IMR-90 (cell line): ENCODE measurements at regions not wholly inside any gene's neighbourhood (a gene's known extent, or its start where the extent isn't known, plus 50 kb on each side); places are given as distances from the start of the nearest gene placed in this dataset.

Experiments
- ATAC-seq: fragments of 200-7000 bp; cut with Tn5 transposase; 2 replicates; pipeline ENCODE4 v1.9.1; 2020; ENCODE audit warnings: low read depth, mild to moderate bottlenecking, moderate library complexity
- BruUV-seq: library from RNA; stranded (reverse); fragments of 400-500 nt; replicated peaks from 2 replicates; lab custom pipeline; 2021; lab: Mats Ljungman, UMichigan
- CTCF ChIA-PET: fragments of 300-600 bp; formaldehyde crosslinking; extraction: SDS; loops from one replicate; lab custom pipeline; 2021; ENCODE audit warnings: antibody characterized with exemption; lab: Yijun Ruan, JAX
- POLR2A ChIA-PET: fragments of 300-600 bp; sonication (Branson Sonifier 250); formaldehyde crosslinking; loops from one replicate; lab custom pipeline; 2022; ENCODE audit warnings: antibody characterized with exemption; ENCODE audit not compliant: unreplicated experiment; lab: Charles Lee
- DNase-seq: peaks from one replicate; pipeline ENCODE4 v3.0.0; 2013
- H2AFZ ChIP-seq: replicated peaks from 2 replicates; pipeline ENCODE3; 2013; ENCODE audit warnings: low read length, mild to moderate bottlenecking; ENCODE audit not compliant: poor library complexity
- H2AK5ac ChIP-seq: 2 replicates; pipeline ENCODE4 v1.6.1; 2013; ENCODE audit warnings: low read depth, low read length, inconsistent platforms
- H2AK9ac ChIP-seq: replicated peaks from 2 replicates; pipeline ENCODE3; 2013; ENCODE audit warnings: mild to moderate bottlenecking, low read depth, low read length, moderate library complexity; ENCODE audit not compliant: poor library complexity
- H2BK120ac ChIP-seq: 2 replicates; pipeline ENCODE4 v1.6.1; 2013; ENCODE audit warnings: low read depth, low read length, inconsistent platforms
- H2BK15ac ChIP-seq: 3 replicates; pipeline ENCODE4 v1.6.1; 2013; ENCODE audit warnings: low read depth, low read length, inconsistent platforms
- H2BK20ac ChIP-seq: 2 replicates; pipeline ENCODE4 v1.6.1; 2013; ENCODE audit warnings: low read depth, mild to moderate bottlenecking, inconsistent platforms, low read length, moderate library complexity
- H2BK5ac ChIP-seq: 2 replicates; pipeline ENCODE4 v1.6.1; 2013; ENCODE audit warnings: mild to moderate bottlenecking, low read depth, low read length, inconsistent platforms; ENCODE audit not compliant: poor library complexity, severe bottlenecking
- H3K14ac ChIP-seq: replicated peaks from 2 replicates; pipeline ENCODE4 v1.6.1; 2013; ENCODE audit warnings: low read depth, low read length, inconsistent platforms
- H3K18ac ChIP-seq: 2 replicates; pipeline ENCODE4 v1.6.1; 2013; ENCODE audit warnings: low read depth, low read length, control low read depth
- H3K23ac ChIP-seq: 2 replicates; pipeline ENCODE4 v1.6.1; 2013; ENCODE audit warnings: low read depth, low read length, inconsistent platforms
- H3K27ac ChIP-seq: 2 replicates; pipeline ENCODE4 v1.5.1; 2013; ENCODE audit warnings: mild to moderate bottlenecking, control low read depth, low read length; ENCODE audit not compliant: insufficient read depth
- H3K27me3 ChIP-seq: 2 replicates; pipeline ENCODE4 v1.6.1; 2013; ENCODE audit warnings: low read length; ENCODE audit not compliant: control insufficient read depth, insufficient read depth
- H3K36me3 ChIP-seq: 2 replicates; pipeline ENCODE4 v1.6.1; 2013; ENCODE audit warnings: low read length, mixed read lengths; ENCODE audit not compliant: control insufficient read depth, insufficient read depth
- H3K4ac ChIP-seq: 2 replicates; pipeline ENCODE4 v1.6.1; 2013; ENCODE audit warnings: low read depth, low read length, inconsistent platforms
- H3K4me1 ChIP-seq: 2 replicates; pipeline ENCODE4 v1.6.1; 2013; ENCODE audit warnings: low read length, mixed read lengths; ENCODE audit not compliant: control insufficient read depth, insufficient read depth
- H3K4me2 ChIP-seq: 2 replicates; pipeline ENCODE4 v1.6.1; 2013; ENCODE audit warnings: low read depth, mild to moderate bottlenecking, control low read depth, low read length, moderate library complexity
- H3K4me3 ChIP-seq: 2 replicates; pipeline ENCODE4 v1.5.1; 2013; ENCODE audit warnings: low read depth, mild to moderate bottlenecking, control low read depth, low read length, moderate library complexity; ENCODE audit not compliant: insufficient read depth
- H3K56ac ChIP-seq: 2 replicates; pipeline ENCODE4 v1.6.1; 2013; ENCODE audit warnings: low read length, inconsistent platforms; ENCODE audit not compliant: insufficient read depth; ENCODE audit errors: extremely low read depth
- H3K79me1 ChIP-seq, 2 experiments: 2 replicates each; pipeline ENCODE4 v1.6.1; 2013; ENCODE audit warnings: low read length in 2 of 2, inconsistent platforms in 1 of 2, low read depth in 1 of 2
- H3K9ac ChIP-seq: 2 replicates; pipeline ENCODE4 v1.6.1; 2013; ENCODE audit warnings: low read depth, low read length, control low read depth
- H3K9me1 ChIP-seq: 2 replicates; pipeline ENCODE4 v1.6.1; 2013; ENCODE audit warnings: low read length, inconsistent platforms; ENCODE audit not compliant: insufficient read depth
- H3K9me3 ChIP-seq: 2 replicates; pipeline ENCODE4 v1.6.1; 2013; ENCODE audit warnings: low read length; ENCODE audit not compliant: control insufficient read depth, insufficient read depth
- H4K20me1 ChIP-seq: 2 replicates; pipeline ENCODE4 v1.6.1; 2013; ENCODE audit warnings: low read length, inconsistent platforms; ENCODE audit not compliant: insufficient read depth
- H4K5ac ChIP-seq: 2 replicates; pipeline ENCODE4 v1.6.1; 2013; ENCODE audit warnings: mild to moderate bottlenecking, low read depth, low read length, control low read depth
- H4K8ac ChIP-seq, 2 experiments: 2 replicates each; pipeline ENCODE4 v1.6.1; 2013; ENCODE audit warnings: low read depth in 2 of 2, low read length in 2 of 2, control low read depth in 1 of 2, inconsistent platforms in 1 of 2
- H4K91ac ChIP-seq: 2 replicates; pipeline ENCODE4 v1.6.1; 2013; ENCODE audit warnings: low read depth, low read length, inconsistent platforms; ENCODE audit not compliant: insufficient read depth
- CTCF ChIP-seq: conservative IDR thresholded peaks from 2 replicates; pipeline ENCODE4 v1.5.1; 2012; ENCODE audit warnings: mild to moderate bottlenecking, low read depth, low read length, improper control_type of control experiment
- ELK1 ChIP-seq: fragments of 150-350 bp; IDR thresholded peaks from 2 replicates; pipeline ENCODE4 v1.6.1; 2016; ENCODE audit warnings: low read depth, mild to moderate bottlenecking, low read length, moderate library complexity, borderline replicate concordance
- MAFK ChIP-seq: IDR thresholded peaks from 2 replicates; pipeline ENCODE4 v1.6.1; 2012; ENCODE audit warnings: low read depth, low read length, improper control_type of control experiment
- WGBS, 2 experiments: methylation state at CpG; one replicate each; pipeline versions ENCODE4 v1.1.5 to v1.1.7; 2013; ENCODE audit warnings: missing lambda C conversion rate in 2 of 2; ENCODE audit not compliant: insufficient read length in 1 of 2; ENCODE audit errors: extremely low coverage in 2 of 2; 5-methylcytosine and 5-hydroxymethylcytosine counted together
- dilution Hi-C: fragments of 300-500 bp; cut with HindIII; formaldehyde crosslinking; loops from one replicate; pipeline ENCODE4 v1.14.3; 2018; ENCODE audit warnings: low sequenced_read_pairs; ENCODE audit not compliant: unreplicated experiment
- in situ Hi-C: fragments of 300-500 bp; cut with MboI; formaldehyde crosslinking; loops from 3 replicates; pipeline ENCODE4 v1.14.3; 2019; ENCODE audit warnings: low sequenced_read_pairs, inconsistent platforms, mixed read lengths
- intact Hi-C: fragments of 100-400 bp; cut with micrococcal nuclease; formaldehyde crosslinking; loops from 2 replicates; pipeline ENCODE4 v1.10.0; 2022

GRCh38 chr18:1036926-1037325 is 132.3 kb downstream of the ADCYAP1 start:
- no peak overlapping the region for H2AK5ac ChIP-seq
- no peak overlapping the region for H3K9ac ChIP-seq
- no peak overlapping the region for H4K8ac ChIP-seq
- H2BK5ac ChIP-seq, result no peak overlapping the region
- no peaks in the 10 kb centered on the region for H3K4me1 ChIP-seq
- H4K5ac ChIP-seq, result no peak overlapping the region
- no peak overlapping the region for H2BK15ac ChIP-seq
- no peaks in the 10 kb centered on the region for H3K27me3 ChIP-seq
- H3K4me2 ChIP-seq, result no peak overlapping the region
- dilution Hi-C loops (no loop called here), in situ Hi-C loops (no loop called here), intact Hi-C loops (no loop called here)
- no peaks in the 10 kb centered on the region for H4K20me1 ChIP-seq
- H2AK9ac ChIP-seq, result no peak overlapping the region
- no peaks in the 10 kb centered on the region for H3K9me1 ChIP-seq
- CTCF ChIA-PET, result no interaction called here
- ATAC-seq, result no peak
- no peak for DNase-seq
- no peak overlapping the region for H3K56ac ChIP-seq
- H3K27ac ChIP-seq, result no peak overlapping the region
- BruUV-seq, result no TSS peak
- no CpG with 5 or more reads among the region's 3 CpGs for WGBS, 2 experiments
- no peak overlapping the region for H4K91ac ChIP-seq
- H3K9me3 ChIP-seq, result peaks cover 11% of the 10 kb centered on the region; the same call in 1 of the 2 replicates
- H2AFZ ChIP-seq, result no peak overlapping the region
- H3K4ac ChIP-seq, result no peak overlapping the region
- H2BK120ac ChIP-seq, result no peak overlapping the region
- POLR2A ChIA-PET, result no interaction called here
- no peaks in the 10 kb centered on the region for H3K79me1 ChIP-seq
- H2BK20ac ChIP-seq, result no peak overlapping the region
- H3K23ac ChIP-seq, result no peak overlapping the region
- H3K36me3 ChIP-seq, result no peaks in the 10 kb centered on the region
- H3K14ac ChIP-seq, result no peak overlapping the region
- TF ChIP-seq MAFK, result peak; percentile 93
- no peak for TF ChIP-seq ELK1
- no peak for TF ChIP-seq CTCF
- H3K4me3 ChIP-seq, result no peak overlapping the region
- H3K18ac ChIP-seq, result no peak overlapping the region
